ENCODE measurements at regions not wholly inside any gene's neighbourhood (a gene's known extent, or its start where the extent isn't known, plus 50 kb on each side); places are given as distances from the start of the nearest gene placed in this dataset.

- DNase-seq (ENCODE audit: low read depth): no peak
- TF ChIP-seq CTCF (conservative IDR thresholded peaks at IDR 0.05; ENCODE audit: low read depth, low read length): no peak
- H3K4me3 ChIP-seq (ENCODE audit: low read depth, low read length): no peak overlapping the region
Measured at GRCh38 chr2:120860579-120860922, 124.9 kb downstream of the GLI2 start.

- no peak overlapping the region for H3K4me3 ChIP-seq (ENCODE audit: low read depth, low read length)
- no peak for TF ChIP-seq CTCF (conservative IDR thresholded peaks at IDR 0.05; ENCODE audit: low read depth, low read length)
- DNase-seq (ENCODE audit: low read depth): no peak
Measured at GRCh38 chr2:120861191-120861575, 125.5 kb downstream of the GLI2 start.

DNA sequence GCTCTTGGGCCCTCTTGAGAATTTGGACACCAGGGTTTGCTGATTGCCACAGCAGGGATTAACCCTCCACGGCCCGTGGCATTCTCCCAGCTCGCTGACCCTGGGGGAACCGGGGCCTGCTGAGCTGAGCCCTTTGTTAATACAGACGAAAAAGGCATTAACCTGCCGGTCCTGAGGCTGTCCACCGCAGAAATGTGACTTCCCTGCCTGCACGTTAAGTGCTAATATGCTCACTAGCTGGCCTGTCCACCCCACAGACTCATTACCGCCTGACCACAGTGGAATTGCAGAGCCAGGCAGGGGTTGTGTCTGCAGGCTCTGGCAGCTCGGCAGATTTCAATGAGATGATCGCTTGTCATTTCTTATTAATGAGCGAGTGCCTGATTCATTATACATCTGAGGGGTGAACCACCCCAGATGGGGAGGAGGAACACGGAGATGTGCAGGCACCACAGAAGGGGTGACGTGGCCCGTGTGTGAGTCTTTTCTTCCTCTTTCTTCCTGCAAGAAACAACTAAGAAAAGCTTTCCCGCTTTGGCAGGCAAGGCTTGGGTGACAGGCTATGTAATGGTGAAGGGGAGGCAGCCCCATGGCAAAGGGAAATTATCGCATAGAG lies 126.0 kb downstream of the GLI2 start:
- no peak for TF ChIP-seq CTCF (conservative IDR thresholded peaks at IDR 0.05; ENCODE audit: low read depth, low read length)
- DNase-seq (ENCODE audit: low read depth): no peak
- no peak overlapping the region for H3K4me3 ChIP-seq (ENCODE audit: low read depth, low read length)

GRCh38 chr2:120862201-120863060 lies 126.8 kb downstream of the GLI2 start:
- TF ChIP-seq CTCF (conservative IDR thresholded peaks at IDR 0.05; ENCODE audit: low read depth, low read length): no peak
- DNase-seq (ENCODE audit: low read depth): no peak
- H3K4me3 ChIP-seq (ENCODE audit: low read depth, low read length): no peak overlapping the region

DNA sequence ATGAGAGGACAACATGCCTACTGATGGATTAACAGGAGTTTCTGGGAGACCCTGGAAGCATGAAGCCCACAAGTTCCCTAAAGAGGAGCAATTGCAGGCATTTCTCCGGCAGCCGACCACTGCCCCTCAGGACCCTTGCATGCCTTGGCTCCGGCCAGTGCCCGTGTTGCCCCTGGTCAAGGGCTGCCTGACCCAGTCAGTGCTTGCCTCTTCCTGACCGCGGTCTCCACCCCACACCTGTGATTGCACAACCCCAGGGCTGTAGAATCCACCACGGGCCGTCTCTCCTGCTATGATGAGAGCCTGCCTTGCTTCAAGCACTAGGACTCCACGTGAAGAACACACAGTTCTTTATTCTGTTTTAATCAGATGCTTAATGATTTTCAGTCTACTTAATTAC lies 127.5 kb downstream of the GLI2 start:
- H3K4me3 ChIP-seq (ENCODE audit: low read depth, low read length): no peak overlapping the region
- no peak for TF ChIP-seq CTCF (conservative IDR thresholded peaks at IDR 0.05; ENCODE audit: low read depth, low read length)
- DNase-seq (ENCODE audit: low read depth): no peak

DNA sequence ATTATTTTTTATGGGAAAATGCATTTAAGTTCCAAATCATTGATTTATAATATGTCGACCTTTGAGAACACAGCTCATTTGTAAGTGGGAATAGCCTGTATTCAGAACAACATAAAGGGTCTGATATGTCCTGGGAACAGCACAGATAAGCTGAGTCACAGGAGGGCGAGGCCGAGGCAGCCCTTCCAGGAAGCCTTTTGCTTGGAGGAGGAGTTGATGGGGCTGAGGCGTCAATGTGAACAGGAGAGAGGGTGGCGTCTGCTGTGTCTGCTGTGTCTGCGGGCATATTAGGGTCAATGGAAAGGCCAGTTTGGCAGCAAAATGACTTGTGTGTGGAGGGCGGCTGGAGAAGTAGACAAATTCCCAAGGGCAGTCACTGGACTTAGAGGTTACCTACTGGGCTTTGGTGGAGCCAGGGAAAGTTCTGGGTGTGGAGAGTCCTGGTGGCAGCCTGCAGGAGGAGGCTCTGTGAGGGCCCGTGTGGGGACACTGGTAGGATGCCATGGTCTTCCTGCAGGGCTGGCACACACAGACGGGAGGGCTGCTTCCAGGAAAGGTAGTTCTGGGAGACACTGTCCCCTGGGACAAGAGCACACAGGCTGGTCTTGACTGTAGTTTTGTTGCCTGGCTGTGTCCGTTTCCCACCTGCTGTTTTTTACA lies 128.1 kb downstream of the GLI2 start:
- no peak for TF ChIP-seq CTCF (conservative IDR thresholded peaks at IDR 0.05; ENCODE audit: low read depth, low read length)
- no peak overlapping the region for H3K4me3 ChIP-seq (ENCODE audit: low read depth, low read length)
- DNase-seq (ENCODE audit: low read depth): no peak

Measured in epithelial cell of proximal tubule (primary cell).